H9 (cell line): ENCODE measurements at regions not wholly inside any gene's neighbourhood (a gene's known extent, or its start where the extent isn't known, plus 50 kb on each side); places are given as distances from the start of the nearest gene placed in this dataset.

ENCODE experiments used
- DNase-seq: peaks from one replicate; pipeline ENCODE4 v3.0.0-alpha.2; 2017
- H2AFZ ChIP-seq: one replicate; pipeline ENCODE4 v1.6.1; 2013; ENCODE audit warnings: mild to moderate bottlenecking, low read length, control low read depth, moderate library complexity
- H2AK5ac ChIP-seq: 2 replicates; pipeline ENCODE4 v1.6.1; 2013; ENCODE audit warnings: low read length, control low read depth, mixed read lengths; ENCODE audit not compliant: insufficient read length
- H2BK120ac ChIP-seq: one replicate; pipeline ENCODE4 v1.6.1; 2013; ENCODE audit warnings: low read depth, mild to moderate bottlenecking, low read length, control low read depth, inconsistent platforms; ENCODE audit not compliant: poor library complexity, severe bottlenecking
- H2BK12ac ChIP-seq: 2 replicates; pipeline ENCODE4 v1.6.1; 2013; ENCODE audit warnings: low read length, control low read depth, mixed read lengths, low read depth; ENCODE audit not compliant: insufficient read length
- H2BK15ac ChIP-seq: 2 replicates; pipeline ENCODE4 v1.6.1; 2013; ENCODE audit warnings: low read depth, low read length, control low read depth
- H2BK20ac ChIP-seq: one replicate; pipeline ENCODE4 v1.6.1; 2013; ENCODE audit warnings: low read depth, mild to moderate bottlenecking, low read length, control low read depth, inconsistent platforms; ENCODE audit not compliant: poor library complexity, severe bottlenecking
- H2BK5ac ChIP-seq: 2 replicates; pipeline ENCODE4 v1.6.1; 2013; ENCODE audit warnings: low read length, control low read depth, mixed read lengths; ENCODE audit not compliant: insufficient read length
- H3K14ac ChIP-seq: 2 replicates; pipeline ENCODE4 v1.6.1; 2013; ENCODE audit warnings: low read length, control low read depth; ENCODE audit not compliant: insufficient read depth
- H3K18ac ChIP-seq: 2 replicates; pipeline ENCODE4 v1.6.1; 2013; ENCODE audit warnings: low read depth, mild to moderate bottlenecking, mixed read lengths, low read length, control low read depth; ENCODE audit not compliant: insufficient read length
- H3K23ac ChIP-seq: 2 replicates; pipeline ENCODE4 v1.6.1; 2013; ENCODE audit warnings: low read length, control low read depth, mixed read lengths, low read depth; ENCODE audit not compliant: insufficient read length
- H3K23me2 ChIP-seq: 2 replicates; pipeline ENCODE4 v1.6.1; 2013; ENCODE audit warnings: low read depth, mild to moderate bottlenecking, mixed read lengths, low read length, control low read depth; ENCODE audit not compliant: insufficient read length, poor library complexity, severe bottlenecking
- H3K27ac ChIP-seq: 2 replicates; pipeline ENCODE4 v1.5.1; 2013; ENCODE audit warnings: low read length, control low read depth, mixed read lengths, low read depth; ENCODE audit not compliant: insufficient read length
- H3K27me3 ChIP-seq: 2 replicates; pipeline ENCODE4 v1.6.1; 2013; ENCODE audit warnings: low read length, control low read depth, inconsistent platforms; ENCODE audit not compliant: insufficient read depth
- H3K4ac ChIP-seq: 2 replicates; pipeline ENCODE4 v1.6.1; 2013; ENCODE audit warnings: low read depth, mild to moderate bottlenecking, control low read depth, inconsistent platforms, low read length, moderate library complexity
- H3K4me1 ChIP-seq: 2 replicates; pipeline ENCODE4 v1.6.1; 2013; ENCODE audit warnings: low read length, control low read depth, inconsistent platforms; ENCODE audit not compliant: insufficient read depth
- H3K4me2 ChIP-seq: 2 replicates; pipeline ENCODE4 v1.6.1; 2013; ENCODE audit warnings: low read length, control low read depth, mixed read lengths; ENCODE audit not compliant: insufficient read length, insufficient read depth
- H3K56ac ChIP-seq: 2 replicates; pipeline ENCODE4 v1.6.1; 2013; ENCODE audit warnings: low read depth, mild to moderate bottlenecking, mixed read lengths, low read length, control low read depth; ENCODE audit not compliant: insufficient read length
- H3K79me1 ChIP-seq: 2 replicates; pipeline ENCODE4 v1.6.1; 2013; ENCODE audit warnings: low read depth, mild to moderate bottlenecking, moderate library complexity, low read length, control low read depth, inconsistent platforms; ENCODE audit not compliant: insufficient read depth, poor library complexity, severe bottlenecking
- H3K79me2 ChIP-seq: 2 replicates; pipeline ENCODE4 v1.6.1; 2013; ENCODE audit warnings: low read length, control low read depth, inconsistent platforms; ENCODE audit not compliant: insufficient read depth
- H3K9ac ChIP-seq: 2 replicates; pipeline ENCODE4 v1.6.1; 2013; ENCODE audit warnings: low read length, control low read depth, mixed read lengths; ENCODE audit not compliant: insufficient read length; ENCODE audit errors: extremely low read depth
- H3K9me3 ChIP-seq: one replicate; pipeline ENCODE4 v1.6.1; 2013; ENCODE audit warnings: low read depth, low read length, inconsistent platforms; ENCODE audit not compliant: control insufficient read depth
- H3T11ph ChIP-seq: one replicate; pipeline ENCODE4 v1.6.1; 2013; ENCODE audit warnings: mild to moderate bottlenecking, low read length, control low read depth, inconsistent platforms
- H4K20me1 ChIP-seq: one replicate; pipeline ENCODE4 v1.6.1; 2013; ENCODE audit not compliant: control insufficient read depth, insufficient read length, insufficient read depth
- H4K5ac ChIP-seq: 2 replicates; pipeline ENCODE4 v1.6.1; 2013; ENCODE audit warnings: low read depth, mild to moderate bottlenecking, mixed read lengths, low read length, control low read depth; ENCODE audit not compliant: insufficient read length
- H4K8ac ChIP-seq: replicated peaks from 2 replicates; pipeline ENCODE4 v1.6.1; 2013; ENCODE audit warnings: low read length, control low read depth, mixed read lengths, low read depth; ENCODE audit not compliant: insufficient read length
- H4K91ac ChIP-seq: 2 replicates; pipeline ENCODE4 v1.6.1; 2013; ENCODE audit warnings: low read depth, mild to moderate bottlenecking, moderate library complexity, mixed read lengths, low read length, control low read depth; ENCODE audit not compliant: insufficient read length
- H3K27ac Mint-ChIP-seq, 3 experiments: 2 replicates in 2 of 3; 3 replicates in 1 of 3; pipeline ENCODE4 v1.8.0; 2020 to 2021; ENCODE audit warnings: mixed read lengths in 3 of 3, mild to moderate bottlenecking in 1 of 3, moderate library complexity in 1 of 3
- H3K27me3 Mint-ChIP-seq: 2 replicates; pipeline ENCODE4 v1.8.0; 2021; ENCODE audit warnings: low read depth, mild to moderate bottlenecking, moderate library complexity, mixed read lengths
- H3K36me3 Mint-ChIP-seq, 3 experiments: 2 replicates in 2 of 3; 3 replicates in 1 of 3; pipeline ENCODE4 v1.8.0; 2020 to 2021; ENCODE audit warnings: low read depth in 3 of 3, mixed read lengths in 3 of 3; ENCODE audit not compliant: insufficient read depth in 1 of 3
- H3K4me1 Mint-ChIP-seq, 2 experiments: 2 replicates each; pipeline ENCODE4 v1.8.0; 2020; ENCODE audit warnings: mixed read lengths in 2 of 2
- H3K4me3 Mint-ChIP-seq, 2 experiments: 2 replicates in 1 of 2; 3 replicates in 1 of 2; pipeline ENCODE4 v1.8.0; 2020 to 2021; ENCODE audit warnings: mild to moderate bottlenecking in 2 of 2, mixed read lengths in 2 of 2, moderate library complexity in 1 of 2
- H3K9me3 Mint-ChIP-seq, 2 experiments: 2 replicates in 1 of 2; 3 replicates in 1 of 2; pipeline ENCODE4 v1.8.0; 2020; ENCODE audit warnings: mild to moderate bottlenecking in 2 of 2, mixed read lengths in 2 of 2, moderate library complexity in 1 of 2
- CTCF ChIP-seq: fragments of 200-600 bp; sonication (generic); conservative IDR thresholded peaks from 3 replicates; pipeline ENCODE4 v1.8.0; 2021; ENCODE audit warnings: antibody characterized with exemption, mild to moderate bottlenecking
- WGBS: extraction: QIAGEN DNeasy Blood & Tissue Kit; methylation state at CpG from one replicate; pipeline ENCODE4 v1.1.7; 2013; ENCODE audit warnings: missing lambda C conversion rate, low lambda C conversion rate, mixed read lengths; ENCODE audit not compliant: insufficient read length; ENCODE audit errors: extremely low coverage; 5-methylcytosine and 5-hydroxymethylcytosine counted together

- H3K36me3 Mint-ChIP-seq, result no peaks in the 10 kb centered on the region; a peak in 1 of 7 replicates
- Histone ChIP-seq H3K27ac (no peak overlapping the region), H2BK12ac (no peak overlapping the region), H2BK15ac (no peak overlapping the region), H4K91ac (no peak overlapping the region), H3K79me2 (no peaks in the 10 kb centered on the region), H2BK5ac (no peak overlapping the region), H2AK5ac (no peak overlapping the region), H2BK120ac (no peak overlapping the region), H3K4me1 (peaks cover 3% of the 10 kb centered on the region; the same call in 1 of the 2 replicates), H3K14ac (no peak overlapping the region), H3K23me2 (no peaks in the 10 kb centered on the region), H3K79me1 (no peaks in the 10 kb centered on the region), H4K20me1 (no peaks in the 10 kb centered on the region), H3K9me3 (no peaks in the 10 kb centered on the region), H3K4me2 (no peak overlapping the region), H3K4ac (no peak overlapping the region), H3K56ac (no peak overlapping the region), H4K8ac (no peak overlapping the region), H3T11ph (no peak overlapping the region), H3K18ac (no peak overlapping the region), H2BK20ac (no peak overlapping the region), H3K9ac (no peak overlapping the region), H3K23ac (no peak overlapping the region), H3K27me3 (no peaks in the 10 kb centered on the region), H2AFZ (no peak overlapping the region), H4K5ac (no peak overlapping the region)
- H3K4me1 Mint-ChIP-seq, result peaks cover 17 to 20% of the 10 kb centered on the region in 2 experiments
- no peak for TF ChIP-seq CTCF
- no peak for DNase-seq
- H3K27me3 Mint-ChIP-seq, result no peaks in the 10 kb centered on the region
- no peak overlapping the region for H3K27ac Mint-ChIP-seq
- no peaks in the 10 kb centered on the region for H3K9me3 Mint-ChIP-seq
- H3K4me3 Mint-ChIP-seq, result no peak overlapping the region
- no CpG with 5 or more reads among the region's 2 CpGs for WGBS
These were observed 63.0 kb upstream of the FAM3C start for GRCh38 chr7:121459148-121459547.
